PC-9 (cell line): ENCODE measurements at regions not wholly inside any gene's neighbourhood (a gene's known extent, or its start where the extent isn't known, plus 50 kb on each side); places are given as distances from the start of the nearest gene placed in this dataset.

ENCODE experiments used
- BruUV-seq: library from RNA; stranded (reverse); fragments of 400-500 nt; replicated peaks from 2 replicates; lab custom pipeline; 2021; lab: Mats Ljungman, UMichigan
- CTCF ChIA-PET: fragments of 300-600 bp; sonication (Branson Sonifier 250); formaldehyde crosslinking; loops from one replicate; lab custom pipeline; 2022; ENCODE audit warnings: antibody characterized with exemption; lab: Charles Lee
- POLR2A ChIA-PET: fragments of 300-600 bp; sonication (Branson Sonifier 250); formaldehyde crosslinking; loops from one replicate; lab custom pipeline; 2022; ENCODE audit warnings: antibody characterized with exemption; ENCODE audit not compliant: unreplicated experiment; lab: Charles Lee
- DNase-seq, 2 experiments: peaks; one replicate each; pipeline versions ENCODE4 v3.0.0 to v3.0.0-alpha.2; 2015 to 2022; ENCODE audit warnings: mixed read lengths in 1 of 2
- H2AFZ ChIP-seq: fragments of 200-600 bp; sonication (generic); 2 replicates; pipeline ENCODE4 v1.8.1; 2017; ENCODE audit warnings: antibody characterized with exemption
- H3F3A ChIP-seq: fragments of 200-600 bp; sonication (generic); 2 replicates; pipeline ENCODE4 v1.8.1; 2017; ENCODE audit warnings: antibody characterized with exemption, mild to moderate bottlenecking, low read depth; ENCODE audit not compliant: insufficient read depth
- H3K27ac ChIP-seq: fragments of 200-600 bp; sonication (generic); 2 replicates; pipeline ENCODE4 v1.6.1; 2016; ENCODE audit warnings: mixed run types
- H3K27me3 ChIP-seq: fragments of 200-600 bp; sonication (generic); 2 replicates; pipeline ENCODE4 v1.6.1; 2016; ENCODE audit warnings: low read depth, mixed run types; ENCODE audit not compliant: insufficient read depth
- H3K36me3 ChIP-seq: fragments of 200-600 bp; sonication (generic); 2 replicates; pipeline ENCODE4 v1.6.1; 2016; ENCODE audit warnings: low read depth, mixed run types
- H3K4me1 ChIP-seq: fragments of 200-600 bp; sonication (generic); replicated peaks from 2 replicates; pipeline ENCODE4 v1.6.1; 2016; ENCODE audit warnings: mixed run types; ENCODE audit not compliant: insufficient read depth
- H3K4me2 ChIP-seq: fragments of 200-600 bp; sonication (generic); 2 replicates; pipeline ENCODE4 v1.6.1; 2017; ENCODE audit warnings: mixed run types
- H3K4me3 ChIP-seq: fragments of 200-600 bp; sonication (generic); 2 replicates; pipeline ENCODE4 v1.6.1; 2016; ENCODE audit warnings: mixed run types
- H3K79me2 ChIP-seq: fragments of 200-600 bp; sonication (generic); 2 replicates; pipeline ENCODE4 v1.6.1; 2017; ENCODE audit warnings: low read depth, mixed run types
- H3K9me2 ChIP-seq: fragments of 200-600 bp; sonication (generic); 2 replicates; pipeline ENCODE4 v1.8.1; 2017; ENCODE audit warnings: mild to moderate bottlenecking; ENCODE audit not compliant: insufficient read depth
- H3K9me3 ChIP-seq: fragments of 200-600 bp; sonication (generic); 2 replicates; pipeline ENCODE4 v1.8.1; 2016; ENCODE audit warnings: low read depth; ENCODE audit not compliant: insufficient read depth
- H4K20me1 ChIP-seq: fragments of 200-600 bp; sonication (generic); 2 replicates; pipeline ENCODE4 v1.8.1; 2017; ENCODE audit not compliant: insufficient read depth
- EZH2 ChIP-seq: fragments of 200-600 bp; sonication (generic); IDR thresholded peaks from 2 replicates; pipeline ENCODE4 v1.8.0; 2017; ENCODE audit warnings: antibody characterized with exemption, low read depth
- intact Hi-C: fragments of 100-400 bp; cut with micrococcal nuclease; formaldehyde crosslinking; loops from one replicate; pipeline ENCODE4 v1.10.0; 2022; ENCODE audit not compliant: unreplicated experiment
- TF ChIP-seq, protein P1 (sequence below): fragments of 200-600 bp; sonication (generic); conservative IDR thresholded peaks from 2 replicates; pipeline ENCODE4 v1.6.1; 2017; ENCODE audit warnings: mixed run types, antibody characterized with exemption, mild to moderate bottlenecking, moderate library complexity

GRCh38 chr11:28849053-28849452 lies 740.9 kb downstream of the METTL15 start:
- Histone ChIP-seq H3K4me1 (no peaks in the 10 kb centered on the region), H3K4me2 (no peak overlapping the region), H3K4me3 (no peak overlapping the region), H4K20me1 (no peaks in the 10 kb centered on the region), H3K27ac (no peak overlapping the region), H3F3A (no peaks in the 10 kb centered on the region), H3K9me2 (no peaks in the 10 kb centered on the region), H2AFZ (no peak overlapping the region), H3K79me2 (no peaks in the 10 kb centered on the region), H3K27me3 (no peaks in the 10 kb centered on the region), H3K9me3 (no peaks in the 10 kb centered on the region), H3K36me3 (no peaks in the 10 kb centered on the region)
- intact Hi-C loops, result no loop called here
- CTCF ChIA-PET, result no interaction called here
- no peak for DNase-seq
- BruUV-seq, result no TSS peak
- POLR2A ChIA-PET, result interaction anchor here (0.6 kb wide), 1 partner anchor 1130 kb away, joined by 6 read pairs; no protein-coding TSS in a partner anchor
- TF ChIP-seq, protein P1, sequence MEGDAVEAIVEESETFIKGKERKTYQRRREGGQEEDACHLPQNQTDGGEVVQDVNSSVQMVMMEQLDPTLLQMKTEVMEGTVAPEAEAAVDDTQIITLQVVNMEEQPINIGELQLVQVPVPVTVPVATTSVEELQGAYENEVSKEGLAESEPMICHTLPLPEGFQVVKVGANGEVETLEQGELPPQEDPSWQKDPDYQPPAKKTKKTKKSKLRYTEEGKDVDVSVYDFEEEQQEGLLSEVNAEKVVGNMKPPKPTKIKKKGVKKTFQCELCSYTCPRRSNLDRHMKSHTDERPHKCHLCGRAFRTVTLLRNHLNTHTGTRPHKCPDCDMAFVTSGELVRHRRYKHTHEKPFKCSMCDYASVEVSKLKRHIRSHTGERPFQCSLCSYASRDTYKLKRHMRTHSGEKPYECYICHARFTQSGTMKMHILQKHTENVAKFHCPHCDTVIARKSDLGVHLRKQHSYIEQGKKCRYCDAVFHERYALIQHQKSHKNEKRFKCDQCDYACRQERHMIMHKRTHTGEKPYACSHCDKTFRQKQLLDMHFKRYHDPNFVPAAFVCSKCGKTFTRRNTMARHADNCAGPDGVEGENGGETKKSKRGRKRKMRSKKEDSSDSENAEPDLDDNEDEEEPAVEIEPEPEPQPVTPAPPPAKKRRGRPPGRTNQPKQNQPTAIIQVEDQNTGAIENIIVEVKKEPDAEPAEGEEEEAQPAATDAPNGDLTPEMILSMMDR, result no peak
- no peak for TF ChIP-seq EZH2

DNA sequence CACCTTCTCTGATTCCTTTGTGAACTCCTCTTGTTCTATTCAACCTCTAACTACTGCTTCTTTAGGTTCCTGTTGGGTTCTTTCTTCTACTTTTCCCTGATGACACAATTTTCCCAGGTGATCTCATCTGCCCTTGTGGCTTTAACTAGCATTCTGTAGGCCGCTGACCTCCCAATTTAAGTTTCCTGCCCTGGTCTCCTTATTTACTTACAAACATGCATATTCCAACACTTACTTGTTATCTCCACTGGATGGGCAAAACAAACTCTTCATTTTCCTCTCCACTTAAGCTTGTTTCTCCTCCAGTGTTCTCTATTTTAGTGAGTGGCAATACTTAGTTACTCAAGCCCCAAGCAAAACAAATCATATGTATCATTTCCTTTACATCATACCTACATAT lies 734.5 kb downstream of the METTL15 start:
- H3K79me2 ChIP-seq, result no peaks in the 10 kb centered on the region
- no peaks in the 10 kb centered on the region for H3K27me3 ChIP-seq
- no peak for DNase-seq
- H3K36me3 ChIP-seq, result no peaks in the 10 kb centered on the region
- TF ChIP-seq, protein P1, result no peak
- TF ChIP-seq EZH2, result no peak
- H3F3A ChIP-seq, result no peaks in the 10 kb centered on the region
- ChIA-PET CTCF (no interaction called here), POLR2A (no interaction called here)
- no peak overlapping the region for H3K4me3 ChIP-seq
- H3K4me1 ChIP-seq, result no peaks in the 10 kb centered on the region
- no TSS peak for BruUV-seq
- H2AFZ ChIP-seq, result no peak overlapping the region
- H3K27ac ChIP-seq, result no peak overlapping the region
- intact Hi-C loops, result no loop called here
- no peak overlapping the region for H3K4me2 ChIP-seq
- H3K9me2 ChIP-seq, result no peaks in the 10 kb centered on the region
- H3K9me3 ChIP-seq, result no peaks in the 10 kb centered on the region
- H4K20me1 ChIP-seq, result no peaks in the 10 kb centered on the region

DNA sequence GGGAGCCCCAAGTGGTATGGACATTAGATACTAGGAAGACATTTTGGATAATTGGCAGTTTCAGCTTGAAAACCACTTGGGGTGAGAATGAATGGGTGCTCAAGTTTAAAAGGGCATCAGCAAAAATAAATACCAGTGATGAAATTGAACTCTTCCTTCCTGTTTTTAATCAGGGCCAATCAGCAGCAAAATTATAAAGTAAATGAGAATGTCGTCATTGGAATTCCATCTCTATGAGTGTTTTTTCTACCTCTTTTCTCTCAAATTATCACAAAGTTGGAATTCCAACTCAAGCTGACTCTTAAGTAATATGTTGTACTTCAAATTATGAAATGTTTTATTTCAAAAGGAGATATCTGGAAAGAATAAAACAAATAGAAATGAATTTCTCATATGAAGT lies 730.6 kb downstream of the METTL15 start:
- intact Hi-C loops, result loop anchor here (5.0 to 10.0 kb wide), 4 partner anchors 316 to 1374 kb away; no protein-coding TSS in a partner anchor
- Histone ChIP-seq H3K79me2 (no peaks in the 10 kb centered on the region), H3K27ac (no peak overlapping the region), H4K20me1 (no peaks in the 10 kb centered on the region), H3K4me1 (0 out of 2 replicates have a peak, but pooled peaks cover 10% of the 10 kb centered on the region), H3K27me3 (no peaks in the 10 kb centered on the region), H3K9me2 (no peaks in the 10 kb centered on the region), H3K4me2 (no peak overlapping the region), H3K9me3 (no peaks in the 10 kb centered on the region), H2AFZ (no peak overlapping the region), H3K4me3 (no peak overlapping the region), H3K36me3 (no peaks in the 10 kb centered on the region), H3F3A (no peaks in the 10 kb centered on the region)
- ChIA-PET POLR2A (interaction anchor here (0.7 kb wide), 1 partner anchor 81 kb away, joined by 3 read pairs; no protein-coding TSS in a partner anchor), CTCF (no interaction called here)
- TF ChIP-seq EZH2, result no peak
- TF ChIP-seq, protein P1, result no peak
- DNase-seq, result no peak
- BruUV-seq, result no TSS peak
